Left ventricle myocardium superior (tissue), 1 donor: ENCODE measurements at regions not wholly inside any gene's neighbourhood (a gene's known extent, or its start where the extent isn't known, plus 50 kb on each side); places are given as distances from the start of the nearest gene placed in this dataset.
A peak's percentile ranks its signal among the peaks of the same experiment; 100 is the strongest.

Experiments used
- ATAC-seq: fragments of 200-7000 bp; cut with Tn5 transposase; one replicate; pipeline ENCODE4 v1.9.1; 2020; ENCODE audit warnings: mild to moderate bottlenecking, moderate library complexity
- DNase-seq: peaks from one replicate; pipeline ENCODE4 v3.0.0-alpha.2; 2020
- intact Hi-C: fragments of 100-400 bp; cut with micrococcal nuclease; formaldehyde crosslinking; loops from one replicate; pipeline ENCODE4 v1.11.0; 2022
- donor health status: DM: no; HTN: yes; CAD: no; lungs with severe emphysema.

GRCh38 chr5:126189862-126190261, 233.3 kb upstream of the GRAMD2B start:
- ATAC-seq (no peak), DNase-seq (no peak)
- intact Hi-C loops: no loop called here

- DNase-seq (no peak), ATAC-seq (no peak)
- intact Hi-C loops: no loop called here
These were observed 231.0 kb upstream of the GRAMD2B start for GRCh38 chr5:126192226-126192625.

GRCh38 chr5:126195410-126196100, 227.7 kb upstream of the GRAMD2B start:
- DNase-seq (no peak), ATAC-seq (no peak)
- intact Hi-C loops: no loop called here

- ATAC-seq: no peak
- no peak for DNase-seq
- intact Hi-C loops: no loop called here
These were observed 224.7 kb upstream of the GRAMD2B start for GRCh38 chr5:126198531-126198930.

GRCh38 chr5:126199467-126199866, 223.7 kb upstream of the GRAMD2B start:
- no peak for ATAC-seq
- DNase-seq: no peak
- intact Hi-C loops: no loop called here

- DNase-seq: no peak
- intact Hi-C loops: no loop called here
- no peak for ATAC-seq
These were observed 214.5 kb upstream of the GRAMD2B start for GRCh38 chr5:126208691-126209090.

- DNase-seq (no peak), ATAC-seq (no peak)
- intact Hi-C loops: no loop called here
These were observed 212.3 kb upstream of the GRAMD2B start for GRCh38 chr5:126210955-126211354.

- DNase-seq (no peak), ATAC-seq (peak; percentile 98)
These were observed 203.6 kb upstream of the GRAMD2B start for GRCh38 chr5:126219616-126220015.

GRCh38 chr5:126220725-126221124, 202.5 kb upstream of the GRAMD2B start:
- intact Hi-C loops: no loop called here
- peak; percentile 11 for DNase-seq
- ATAC-seq: peak; percentile 14

More at GRCh38 chr5:126219616-126220015, 203.6 kb upstream of the GRAMD2B start:
- intact Hi-C loops: no loop called here

GRCh38 chr5:126228934-126229333, 194.3 kb upstream of the GRAMD2B start:
- no peak for ATAC-seq
- intact Hi-C loops: no loop called here
- peak; percentile 18 for DNase-seq

GRCh38 chr5:126233256-126233655, 190.0 kb upstream of the GRAMD2B start:
- ATAC-seq (no peak), DNase-seq (no peak)
- intact Hi-C loops: no loop called here

- DNase-seq: no peak
- intact Hi-C loops: no loop called here
- no peak for ATAC-seq
These were observed 188.5 kb upstream of the GRAMD2B start for GRCh38 chr5:126234563-126235195.

- intact Hi-C loops: no loop called here
- peak; percentile 66 for ATAC-seq
- DNase-seq: no peak
These were observed 187.6 kb upstream of the GRAMD2B start for GRCh38 chr5:126235628-126236027.

GRCh38 chr5:126236994-126237393, 186.2 kb upstream of the GRAMD2B start:
- DNase-seq: no peak
- intact Hi-C loops: no loop called here
- ATAC-seq: no peak

GRCh38 chr5:126248611-126249010, 174.6 kb upstream of the GRAMD2B start:
- ATAC-seq: no peak
- intact Hi-C loops: no loop called here
- no peak for DNase-seq

GRCh38 chr5:126251024-126251423, 172.2 kb upstream of the GRAMD2B start:
- DNase-seq (no peak), ATAC-seq (no peak)
- intact Hi-C loops: no loop called here

- intact Hi-C loops: no loop called here
- DNase-seq: no peak
- ATAC-seq: no peak
These were observed 169.8 kb upstream of the GRAMD2B start for GRCh38 chr5:126253406-126253805.

- ATAC-seq (no peak), DNase-seq (no peak)
- intact Hi-C loops: no loop called here
These were observed 159.5 kb upstream of the GRAMD2B start for GRCh38 chr5:126263591-126264184.

- intact Hi-C loops: no loop called here
- ATAC-seq (no peak), DNase-seq (no peak)
These were observed 157.3 kb upstream of the GRAMD2B start for GRCh38 chr5:126265917-126266316.

GRCh38 chr5:126267438-126267837, 155.8 kb upstream of the GRAMD2B start:
- ATAC-seq: no peak
- intact Hi-C loops: no loop called here

More at GRCh38 chr5:126267438-126267837, 155.8 kb upstream of the GRAMD2B start:
- DNase-seq: no peak
